ENCODE measurements at regions not wholly inside any gene's neighbourhood (a gene's known extent, or its start where the extent isn't known, plus 50 kb on each side); places are given as distances from the start of the nearest gene placed in this dataset.

GRCh38 chr6:142612956-142613355, 311.1 kb downstream of the ADGRG6 start:
- Histone ChIP-seq H3K9ac (ENCODE audit: insufficient read length) (no peak overlapping the region), H3K27ac (no peak overlapping the region), H3K4me3 (no peak overlapping the region), H3K36me3 (ENCODE audit: insufficient read depth, low read length) (no peaks in the 10 kb centered on the region), H3K9me3 (ENCODE audit: low read depth, low read length) (no peaks in the 10 kb centered on the region)
- DNase-seq (ENCODE audit: low read depth, low spot score): no peak
- TF ChIP-seq POLR2AphosphoS5 (IDR thresholded peaks at IDR 0.05; ENCODE audit: borderline replicate concordance, low read depth, low read length): no peak
- TF ChIP-seq FOXP2 (optimal IDR thresholded peaks at IDR 0.05; ENCODE audit: control extremely low read depth, extremely low read length, insufficient read depth): no peak
- no peak for TF ChIP-seq EZH2 (IDR thresholded peaks at IDR 0.05)

DNA sequence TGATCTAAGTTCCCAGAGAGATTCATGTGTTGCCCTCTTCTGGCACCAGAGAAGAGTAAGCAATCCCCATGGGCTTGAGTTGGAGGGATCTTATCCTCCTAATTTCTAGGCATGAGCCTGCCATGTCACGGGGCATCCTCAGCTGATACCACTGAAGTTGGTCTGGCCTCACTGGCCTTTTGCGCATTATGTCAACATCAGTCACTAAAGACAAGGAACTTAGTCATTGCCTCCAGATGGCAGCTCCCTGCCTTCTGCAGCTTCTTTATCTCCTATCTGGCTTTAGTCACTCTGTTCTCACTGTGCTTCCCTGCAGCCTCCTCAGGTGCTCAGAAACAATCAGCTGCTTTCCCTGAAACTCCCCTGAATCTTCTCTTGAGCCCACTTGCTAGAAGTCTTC, 312.2 kb downstream of the ADGRG6 start:
- H3K9ac ChIP-seq (ENCODE audit: insufficient read length): no peak overlapping the region
- DNase-seq (ENCODE audit: low read depth, low spot score): no peak
- H3K36me3 ChIP-seq (ENCODE audit: insufficient read depth, low read length): no peaks in the 10 kb centered on the region
- no peak overlapping the region for H3K27ac ChIP-seq
- TF ChIP-seq EZH2 (IDR thresholded peaks at IDR 0.05): no peak
- TF ChIP-seq POLR2AphosphoS5 (IDR thresholded peaks at IDR 0.05; ENCODE audit: borderline replicate concordance, low read depth, low read length): no peak
- no peak for TF ChIP-seq FOXP2 (optimal IDR thresholded peaks at IDR 0.05; ENCODE audit: control extremely low read depth, extremely low read length, insufficient read depth)
- H3K9me3 ChIP-seq (ENCODE audit: low read depth, low read length): no peaks in the 10 kb centered on the region
- no peak overlapping the region for H3K4me3 ChIP-seq

DNA sequence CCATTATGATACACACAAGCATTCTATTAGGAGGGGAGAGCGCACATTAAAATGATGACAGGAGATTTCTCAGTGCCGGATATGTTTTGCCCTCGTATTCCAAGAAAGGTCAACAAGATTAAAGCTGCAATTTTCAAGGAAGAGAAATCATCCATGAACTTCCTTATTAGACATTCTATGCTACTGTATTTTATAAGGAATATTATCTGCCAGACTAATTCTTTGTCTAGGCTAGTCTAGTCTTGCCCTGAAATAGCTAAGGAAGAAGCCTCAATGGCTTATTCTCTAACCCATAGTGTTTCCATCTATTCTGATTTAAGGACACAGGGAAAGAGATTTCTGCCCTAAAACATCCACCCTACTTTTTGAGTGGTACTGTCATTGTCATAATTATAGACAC, 315.4 kb downstream of the ADGRG6 start:
- no peaks in the 10 kb centered on the region for H3K9me3 ChIP-seq (ENCODE audit: low read depth, low read length)
- no peak overlapping the region for H3K27ac ChIP-seq
- H3K4me3 ChIP-seq: no peak overlapping the region
- no peak overlapping the region for H3K9ac ChIP-seq (ENCODE audit: insufficient read length)
- TF ChIP-seq POLR2AphosphoS5 (IDR thresholded peaks at IDR 0.05; ENCODE audit: borderline replicate concordance, low read depth, low read length) (no peak), EZH2 (IDR thresholded peaks at IDR 0.05) (no peak), FOXP2 (optimal IDR thresholded peaks at IDR 0.05; ENCODE audit: control extremely low read depth, extremely low read length, insufficient read depth) (no peak)
- DNase-seq (ENCODE audit: low read depth, low spot score): no peak
- no peaks in the 10 kb centered on the region for H3K36me3 ChIP-seq (ENCODE audit: insufficient read depth, low read length)

- DNase-seq (ENCODE audit: low read depth, low spot score): no peak
- no peak overlapping the region for H3K27ac ChIP-seq
- no peak overlapping the region for H3K4me3 ChIP-seq
- no peak overlapping the region for H3K9ac ChIP-seq (ENCODE audit: insufficient read length)
- H3K36me3 ChIP-seq (ENCODE audit: insufficient read depth, low read length): no peaks in the 10 kb centered on the region
- TF ChIP-seq EZH2 (IDR thresholded peaks at IDR 0.05): no peak
- TF ChIP-seq POLR2AphosphoS5 (IDR thresholded peaks at IDR 0.05; ENCODE audit: borderline replicate concordance, low read depth, low read length): no peak
- TF ChIP-seq FOXP2 (optimal IDR thresholded peaks at IDR 0.05; ENCODE audit: control extremely low read depth, extremely low read length, insufficient read depth): no peak
- H3K9me3 ChIP-seq (ENCODE audit: low read depth, low read length): no peaks in the 10 kb centered on the region
Observed at GRCh38 chr6:142621822-142622221, 320.0 kb downstream of the ADGRG6 start.

- TF ChIP-seq POLR2AphosphoS5 (IDR thresholded peaks at IDR 0.05; ENCODE audit: borderline replicate concordance, low read depth, low read length): no peak
- no peak for TF ChIP-seq FOXP2 (optimal IDR thresholded peaks at IDR 0.05; ENCODE audit: control extremely low read depth, extremely low read length, insufficient read depth)
- TF ChIP-seq EZH2 (IDR thresholded peaks at IDR 0.05): no peak
- H3K4me3 ChIP-seq: no peak overlapping the region
- H3K9ac ChIP-seq (ENCODE audit: insufficient read length): no peak overlapping the region
- no peak overlapping the region for H3K27ac ChIP-seq
- no peaks in the 10 kb centered on the region for H3K36me3 ChIP-seq (ENCODE audit: insufficient read depth, low read length)
- no peaks in the 10 kb centered on the region for H3K9me3 ChIP-seq (ENCODE audit: low read depth, low read length)
- no peak for DNase-seq (ENCODE audit: low read depth, low spot score)
Observed at GRCh38 chr6:142624978-142625715, 319.8 kb downstream of the HIVEP2 start.

DNA sequence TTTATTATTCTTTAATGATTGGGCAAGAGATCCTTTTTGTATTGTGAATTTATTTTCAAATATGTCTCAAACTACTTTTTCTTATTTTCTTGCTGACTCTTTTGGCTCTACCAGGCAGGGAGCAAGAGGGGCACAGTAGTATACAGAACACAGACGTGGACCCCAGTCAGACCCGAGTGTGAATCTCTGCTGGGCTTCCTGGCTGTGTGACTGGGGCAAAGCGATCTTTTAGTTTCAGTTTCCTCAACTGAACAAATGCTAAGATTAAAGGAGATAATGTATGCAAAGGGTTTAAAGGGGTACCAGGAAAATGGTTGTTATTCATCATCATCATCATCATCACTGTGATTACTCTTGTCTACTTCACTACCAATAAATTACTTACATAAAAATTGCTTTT, 317.5 kb downstream of the HIVEP2 start:
- TF ChIP-seq EZH2 (IDR thresholded peaks at IDR 0.05) (no peak), FOXP2 (optimal IDR thresholded peaks at IDR 0.05; ENCODE audit: control extremely low read depth, extremely low read length, insufficient read depth) (no peak), POLR2AphosphoS5 (IDR thresholded peaks at IDR 0.05; ENCODE audit: borderline replicate concordance, low read depth, low read length) (no peak)
- no peak for DNase-seq (ENCODE audit: low read depth, low spot score)
- no peak overlapping the region for H3K4me3 ChIP-seq
- H3K36me3 ChIP-seq (ENCODE audit: insufficient read depth, low read length): no peaks in the 10 kb centered on the region
- H3K9me3 ChIP-seq (ENCODE audit: low read depth, low read length): no peaks in the 10 kb centered on the region
- H3K27ac ChIP-seq: no peak overlapping the region
- H3K9ac ChIP-seq (ENCODE audit: insufficient read length): no peak overlapping the region

GRCh38 chr6:142631517-142632385, 313.2 kb downstream of the HIVEP2 start:
- Histone ChIP-seq H3K9me3 (ENCODE audit: low read depth, low read length) (no peaks in the 10 kb centered on the region), H3K36me3 (ENCODE audit: insufficient read depth, low read length) (no peaks in the 10 kb centered on the region), H3K9ac (ENCODE audit: insufficient read length) (no peak overlapping the region), H3K27ac (no peak overlapping the region), H3K4me3 (no peak overlapping the region)
- no peak for TF ChIP-seq POLR2AphosphoS5 (IDR thresholded peaks at IDR 0.05; ENCODE audit: borderline replicate concordance, low read depth, low read length)
- TF ChIP-seq FOXP2 (optimal IDR thresholded peaks at IDR 0.05; ENCODE audit: control extremely low read depth, extremely low read length, insufficient read depth): no peak
- TF ChIP-seq EZH2 (IDR thresholded peaks at IDR 0.05): no peak
- DNase-seq (ENCODE audit: low read depth, low spot score): no peak

- Histone ChIP-seq H3K9ac (ENCODE audit: insufficient read length) (no peak overlapping the region), H3K9me3 (ENCODE audit: low read depth, low read length) (no peaks in the 10 kb centered on the region), H3K27ac (no peak overlapping the region), H3K4me3 (no peak overlapping the region), H3K36me3 (ENCODE audit: insufficient read depth, low read length) (no peaks in the 10 kb centered on the region)
- DNase-seq (ENCODE audit: low read depth, low spot score): no peak
- TF ChIP-seq FOXP2 (optimal IDR thresholded peaks at IDR 0.05; ENCODE audit: control extremely low read depth, extremely low read length, insufficient read depth) (no peak), EZH2 (IDR thresholded peaks at IDR 0.05) (no peak), POLR2AphosphoS5 (IDR thresholded peaks at IDR 0.05; ENCODE audit: borderline replicate concordance, low read depth, low read length) (no peak)
Observed at GRCh38 chr6:142633317-142633716, 311.7 kb downstream of the HIVEP2 start.

Data from SK-N-MC (cell line).